ENCODE measurements at regions not wholly inside any gene's neighbourhood (a gene's known extent, or its start where the extent isn't known, plus 50 kb on each side); places are given as distances from the start of the nearest gene placed in this dataset.
"Not testable (repeated sequence)": the region's sequence is repeated elsewhere in the genome, so short reads cannot be mapped to it uniquely, and the experiment has no call there.

DNA sequence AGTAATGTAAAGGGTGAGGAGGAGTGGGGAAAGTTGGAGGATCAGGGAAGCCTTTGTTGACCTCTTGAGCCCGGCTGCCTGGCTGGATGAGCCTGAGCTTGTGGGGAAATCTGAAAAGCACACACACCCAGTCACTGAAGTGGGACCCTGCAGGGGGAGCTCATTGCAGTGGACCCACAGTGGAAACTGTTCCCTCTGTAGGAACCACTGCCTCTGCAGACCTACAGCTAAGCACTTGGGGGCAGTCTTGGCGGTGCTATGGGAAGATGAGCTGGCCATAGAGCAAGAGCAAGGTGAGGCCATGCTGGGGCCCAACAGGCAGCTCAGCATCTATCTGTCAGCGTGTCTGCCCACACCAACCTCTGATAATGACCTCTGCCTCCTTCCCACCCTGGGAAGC lies 294.8 kb downstream of the TSHZ3 start:
- DNase-seq (ENCODE audit: low read depth in 3 of 3, low spot score in 2 of 3), result no peak

DNA sequence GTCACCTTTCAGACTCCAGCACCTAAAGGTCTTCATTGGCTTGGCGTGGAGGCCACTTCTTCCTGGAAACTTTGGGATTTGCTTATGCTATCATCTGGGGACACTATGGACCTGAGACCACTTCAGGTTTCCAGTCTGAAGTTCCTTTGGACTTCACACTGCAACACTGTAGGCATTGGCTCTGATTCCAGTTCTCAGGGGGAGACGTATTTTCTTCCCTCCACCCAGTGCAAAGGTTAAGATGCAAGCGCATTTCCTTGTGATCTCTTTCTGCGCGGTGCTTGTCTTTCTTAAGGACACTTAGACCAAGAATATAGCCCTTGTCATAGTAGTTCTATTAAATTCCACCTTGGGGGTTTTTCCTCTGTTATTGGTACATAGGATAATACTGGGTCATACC lies 299.8 kb downstream of the TSHZ3 start:
- DNase-seq (ENCODE audit: low read depth in 3 of 3, low spot score in 2 of 3), result no peak

DNA sequence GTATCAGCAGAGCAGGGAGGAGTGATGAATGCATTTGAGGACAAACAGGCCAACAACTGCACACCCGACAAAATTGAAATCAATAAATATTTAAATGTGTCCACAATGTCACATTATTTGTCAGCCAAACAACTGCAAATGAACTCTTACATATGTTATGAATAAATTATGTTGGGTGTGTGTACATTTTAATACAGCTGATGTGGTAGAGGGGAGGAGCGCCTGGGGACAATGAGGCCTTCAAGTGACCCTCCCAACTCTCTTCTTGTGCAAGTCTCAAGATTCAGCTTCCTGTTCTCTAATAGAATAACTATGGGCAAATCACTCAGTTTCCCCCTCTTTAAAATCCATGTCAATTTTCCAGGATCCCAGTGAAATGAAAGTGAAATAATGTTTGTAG lies 303.2 kb downstream of the TSHZ3 start:
- DNase-seq (ENCODE audit: low read depth in 3 of 3, low spot score in 2 of 3), result no peak

DNA sequence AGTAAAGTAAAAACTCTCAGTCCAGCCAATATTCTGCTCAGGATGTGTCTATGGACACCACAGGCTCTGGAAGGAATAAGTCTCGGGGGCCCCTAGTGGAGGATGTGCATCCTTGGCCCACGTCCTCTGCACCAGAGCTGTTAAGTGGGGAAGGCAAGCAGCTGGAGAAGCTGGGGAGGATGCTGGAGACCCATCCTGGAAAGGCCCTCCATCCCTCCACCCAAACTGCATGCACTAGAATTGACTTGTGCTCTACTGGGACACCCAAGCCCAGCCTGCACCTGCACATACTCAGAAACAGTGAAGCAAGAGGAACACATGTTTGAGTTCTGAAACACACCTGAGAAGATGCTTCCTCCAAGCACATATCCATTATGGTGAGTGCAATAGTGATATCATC lies 307.8 kb downstream of the TSHZ3 start:
- no peak for DNase-seq (ENCODE audit: low read depth in 3 of 3, low spot score in 2 of 3)

DNA sequence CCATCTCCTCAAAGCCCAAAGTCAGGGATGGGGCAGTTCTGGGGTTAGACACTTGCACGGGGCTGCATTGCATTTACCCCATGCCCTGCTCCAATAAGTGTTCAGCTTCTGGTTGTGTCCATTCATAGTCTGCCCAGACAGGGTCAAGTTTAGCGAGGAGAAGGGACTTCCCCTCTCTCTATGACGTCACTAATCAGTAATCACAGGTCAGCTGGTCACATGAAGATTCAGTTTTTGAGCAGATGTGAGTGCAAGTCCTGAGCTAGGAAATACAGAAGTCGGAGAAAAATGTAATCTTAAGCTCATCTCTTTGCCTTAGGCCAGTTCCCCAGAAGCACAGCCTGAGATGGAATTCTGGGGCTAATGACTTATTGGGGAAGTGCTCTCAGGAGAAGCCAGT lies 310.1 kb downstream of the TSHZ3 start:
- DNase-seq (ENCODE audit: low read depth in 3 of 3, low spot score in 2 of 3), result no peak

DNA sequence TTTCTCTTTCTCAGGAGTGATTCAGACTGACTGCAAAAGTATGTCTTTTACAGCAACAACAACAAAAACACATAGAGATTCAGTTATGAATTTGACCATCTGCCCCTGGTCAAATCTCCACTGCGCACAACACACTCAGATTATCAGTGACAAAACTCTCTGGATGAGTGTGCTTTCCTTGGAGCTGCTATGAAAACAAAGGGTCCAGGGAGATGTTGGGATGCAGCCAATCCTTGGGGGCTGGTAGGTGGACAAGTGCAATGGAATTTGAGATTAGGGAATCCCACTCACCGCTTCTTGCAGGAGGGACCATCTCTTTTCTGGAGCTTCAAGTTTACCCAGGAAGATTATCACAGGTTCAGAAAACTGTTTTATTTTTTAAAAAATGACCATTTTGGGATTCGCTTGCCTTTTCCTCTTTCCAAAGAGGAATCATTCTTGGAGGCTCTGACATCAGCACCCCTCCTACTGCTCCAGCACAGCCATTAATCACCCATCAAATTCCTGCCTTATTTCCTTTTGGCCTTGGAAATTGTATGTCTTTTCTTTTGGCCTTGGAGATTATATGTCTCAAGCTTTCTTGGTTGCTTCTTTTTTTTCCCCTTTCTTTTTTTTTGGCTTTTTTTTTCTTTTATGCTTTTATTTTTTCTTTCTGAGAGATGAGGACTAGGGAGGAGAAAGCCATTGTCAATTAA lies 311.8 kb downstream of the TSHZ3 start:
- no peak for DNase-seq (ENCODE audit: low read depth in 3 of 3, low spot score in 2 of 3)

DNA sequence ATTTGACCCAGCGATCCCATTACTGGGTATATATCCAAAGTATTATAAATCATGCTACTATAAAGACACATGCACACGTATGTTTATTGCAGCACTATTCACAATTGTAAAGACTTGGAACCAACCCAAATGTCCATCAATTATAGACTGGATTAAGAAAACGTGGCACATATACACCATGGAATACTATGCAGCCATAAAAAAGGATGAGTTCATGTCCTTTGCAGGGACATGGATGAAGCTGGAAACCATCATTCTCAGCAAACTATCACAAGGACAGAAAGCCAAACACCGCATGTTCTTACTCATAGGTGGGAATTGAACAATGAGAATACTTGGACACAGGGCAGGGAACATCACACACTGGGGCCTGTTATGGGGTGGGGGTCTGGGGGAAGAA lies 317.8 kb downstream of the TSHZ3 start:
- not testable (repeated sequence) for DNase-seq (ENCODE audit: low read depth in 3 of 3, low spot score in 2 of 3)

DNA sequence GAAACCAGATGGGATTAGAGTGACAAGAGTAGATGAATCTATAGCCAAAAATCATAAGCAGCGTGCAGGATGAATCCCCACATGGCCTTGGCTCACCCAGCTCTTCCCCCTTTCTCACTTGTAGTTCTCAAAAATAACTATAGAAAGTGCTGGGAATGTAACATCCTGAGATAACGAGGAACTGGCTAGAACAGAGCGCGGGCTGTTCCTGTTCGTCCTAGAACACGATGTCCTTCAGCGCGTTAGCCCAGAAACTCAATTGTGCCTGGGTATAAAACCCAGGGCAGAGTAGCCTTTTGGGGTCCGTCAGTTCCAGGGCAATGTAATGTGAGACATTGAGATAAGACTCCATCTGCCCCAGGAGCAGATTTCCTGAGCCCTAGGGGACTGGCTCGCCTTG lies 326.2 kb downstream of the TSHZ3 start:
- DNase-seq (ENCODE audit: low read depth in 3 of 3, low spot score in 2 of 3), result no peak

DNA sequence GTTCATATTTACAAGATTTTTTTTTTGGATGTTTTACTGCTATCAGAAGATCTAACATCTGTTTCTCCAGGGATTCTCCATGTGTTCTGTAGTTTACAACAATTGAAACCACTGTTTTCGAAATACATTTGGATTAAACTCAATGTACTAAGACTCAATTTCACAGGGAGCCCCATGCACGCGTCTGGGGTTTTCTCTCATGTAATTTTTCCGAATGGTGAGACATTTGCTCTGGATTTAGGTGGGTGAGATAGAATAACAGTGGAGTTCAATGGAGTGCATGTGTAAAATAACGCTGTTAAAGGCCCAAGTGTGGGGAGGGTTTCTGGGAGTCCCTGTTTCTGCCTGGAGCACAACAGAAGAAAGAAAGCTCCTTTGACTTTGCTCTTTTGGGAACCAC lies 330.3 kb downstream of the TSHZ3 start:
- no peak for DNase-seq (ENCODE audit: low read depth in 3 of 3, low spot score in 2 of 3)

DNA sequence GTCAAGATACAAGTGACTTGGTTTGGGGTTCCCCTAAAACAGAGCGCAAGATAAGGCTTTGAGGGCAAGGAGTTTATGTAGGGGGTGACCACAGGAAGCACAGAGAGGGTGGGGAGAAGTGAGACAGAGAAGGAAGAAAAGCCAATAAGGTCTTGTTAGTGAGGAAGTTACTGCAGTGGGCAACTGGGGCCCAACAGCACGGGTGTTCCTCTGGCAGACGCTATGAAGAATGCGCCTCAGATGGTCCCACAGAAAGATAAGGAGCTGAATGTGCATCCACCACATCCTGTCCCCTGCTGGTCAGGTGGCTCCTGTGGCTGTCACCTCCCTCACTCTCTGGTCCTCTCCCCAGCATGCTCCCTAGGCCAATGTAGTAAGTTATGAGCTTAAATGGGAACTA lies 333.5 kb downstream of the TSHZ3 start:
- DNase-seq (ENCODE audit: low read depth in 3 of 3, low spot score in 2 of 3), result no peak

DNA sequence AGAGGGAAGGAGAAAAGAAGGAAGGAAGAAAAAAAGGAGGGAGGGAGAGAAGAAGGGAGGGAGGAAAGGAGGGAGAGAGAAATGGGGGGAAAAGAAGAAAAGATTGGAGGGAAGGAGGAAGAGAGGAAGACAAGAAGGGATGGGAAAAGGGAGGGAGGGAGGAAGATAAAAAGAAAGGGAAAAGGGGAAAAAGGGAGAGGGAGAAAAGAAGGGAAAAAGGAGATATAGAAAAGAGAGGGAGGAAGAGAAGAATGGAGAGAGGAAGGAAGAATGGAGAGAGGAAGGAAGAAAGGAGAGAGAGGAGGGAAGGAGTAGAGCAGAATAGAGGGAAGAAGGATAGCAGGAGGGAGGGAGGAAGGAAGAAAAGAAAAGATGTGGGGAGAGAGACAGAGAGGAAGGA lies 334.6 kb downstream of the TSHZ3 start:
- no peak for DNase-seq (ENCODE audit: low read depth in 3 of 3, low spot score in 2 of 3)

DNA sequence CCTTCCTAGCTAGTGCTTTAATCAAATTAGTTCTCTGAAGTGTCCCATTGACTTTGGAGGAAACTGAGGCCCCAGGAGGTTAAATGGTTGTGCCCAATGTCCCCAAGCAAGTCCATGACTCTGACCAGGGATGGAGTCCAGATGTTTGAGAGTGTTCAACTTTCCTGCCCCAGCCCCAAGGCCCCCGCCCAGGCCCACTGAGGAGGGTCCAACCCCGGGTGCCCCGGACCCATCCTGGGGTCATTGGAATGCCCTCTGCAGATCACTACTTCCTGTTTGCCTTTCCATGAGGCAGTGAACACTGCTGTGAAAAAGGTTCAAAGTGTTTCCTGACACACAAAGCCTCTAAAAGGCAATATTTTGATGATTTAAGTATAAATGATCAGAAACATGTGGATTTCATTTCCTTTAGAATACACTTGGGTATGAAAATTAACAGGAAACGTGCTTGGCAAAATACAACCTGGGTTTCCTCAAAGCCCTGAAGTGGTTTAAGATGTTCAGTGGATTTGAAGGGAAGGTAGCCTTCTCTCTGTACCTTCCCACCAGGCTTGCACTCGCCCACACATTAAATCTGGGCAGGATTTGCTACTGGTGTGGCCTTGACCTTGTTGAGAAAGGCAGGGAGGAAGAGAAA lies 335.7 kb downstream of the TSHZ3 start:
- DNase-seq (ENCODE audit: low read depth in 3 of 3, low spot score in 2 of 3), result no peak

DNA sequence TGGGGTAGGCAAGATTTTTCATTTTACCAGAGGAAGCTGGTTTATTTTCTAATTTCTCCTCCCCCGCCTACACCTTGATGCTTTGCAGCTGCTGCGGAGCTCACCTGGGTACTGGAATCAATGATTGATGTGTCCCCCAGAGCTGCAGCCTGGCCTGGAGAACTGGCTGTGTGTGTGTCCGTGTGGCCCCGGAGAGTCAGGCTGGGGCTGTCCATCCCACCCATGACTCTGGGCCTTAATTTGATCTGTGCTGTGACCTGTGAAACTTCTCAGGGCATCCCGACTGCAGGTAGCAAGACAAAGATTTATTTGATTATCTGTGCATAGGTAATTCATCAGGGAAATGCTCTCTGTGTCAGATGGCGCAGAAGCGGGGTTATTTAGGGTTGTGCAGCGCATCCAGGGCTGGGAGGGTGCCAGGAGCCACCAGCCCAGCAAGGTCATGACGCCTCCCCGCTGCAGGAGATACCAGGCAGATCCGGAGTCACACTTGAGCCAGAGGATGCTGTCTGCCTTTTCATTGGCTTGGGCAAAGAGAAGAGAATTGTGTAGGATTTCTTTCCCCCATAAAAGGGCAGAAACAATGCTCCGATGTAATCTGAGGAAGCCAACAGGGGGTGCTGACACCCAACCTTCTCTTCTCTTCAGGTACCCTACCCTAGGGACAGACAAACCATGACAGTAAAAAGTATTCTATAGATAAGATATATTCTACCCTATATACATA lies 346.6 kb downstream of the TSHZ3 start:
- no peak for DNase-seq (ENCODE audit: low read depth in 3 of 3, low spot score in 2 of 3)

DNA sequence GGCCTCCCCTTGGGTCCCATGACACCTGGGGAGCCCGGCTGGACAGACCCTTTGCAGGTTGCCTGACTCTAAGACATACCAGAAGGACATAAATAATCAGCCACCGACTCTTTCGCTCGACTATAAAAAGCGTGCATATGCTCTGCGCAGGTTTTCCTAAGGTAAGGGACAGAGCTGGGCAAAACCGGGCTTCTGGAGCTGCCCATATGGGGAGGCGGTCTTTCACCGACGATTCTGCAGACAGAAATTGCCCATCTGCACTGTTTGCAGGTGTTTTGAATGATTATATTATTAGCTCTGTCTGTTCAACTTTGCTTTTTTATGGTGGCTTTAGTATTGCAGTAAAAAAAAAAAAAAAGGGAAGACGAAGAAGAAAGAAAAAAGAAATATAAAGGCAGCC lies 347.2 kb downstream of the TSHZ3 start:
- DNase-seq (ENCODE audit: low read depth in 3 of 3, low spot score in 2 of 3), result no peak

DNA sequence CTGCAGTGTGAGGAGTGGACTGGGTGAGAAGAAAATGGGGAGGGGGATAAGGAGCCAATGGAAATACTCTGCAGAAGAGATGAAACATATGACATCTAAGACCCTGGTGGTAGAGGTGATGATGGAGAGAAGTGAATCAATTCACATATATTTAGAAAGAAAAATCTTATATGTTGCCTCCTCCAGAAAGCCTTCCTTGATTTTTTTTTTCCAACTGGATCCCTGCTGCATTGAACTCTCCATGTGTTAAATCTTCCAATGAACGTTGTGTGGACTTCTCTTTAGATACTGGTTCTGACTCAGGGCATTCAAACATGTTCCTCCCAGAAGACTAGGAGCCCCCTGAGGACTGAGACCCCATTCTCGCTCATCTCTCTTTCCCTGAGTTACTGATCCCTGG lies 348.3 kb downstream of the TSHZ3 start:
- DNase-seq (ENCODE audit: low read depth in 3 of 3, low spot score in 2 of 3), result no peak

DNA sequence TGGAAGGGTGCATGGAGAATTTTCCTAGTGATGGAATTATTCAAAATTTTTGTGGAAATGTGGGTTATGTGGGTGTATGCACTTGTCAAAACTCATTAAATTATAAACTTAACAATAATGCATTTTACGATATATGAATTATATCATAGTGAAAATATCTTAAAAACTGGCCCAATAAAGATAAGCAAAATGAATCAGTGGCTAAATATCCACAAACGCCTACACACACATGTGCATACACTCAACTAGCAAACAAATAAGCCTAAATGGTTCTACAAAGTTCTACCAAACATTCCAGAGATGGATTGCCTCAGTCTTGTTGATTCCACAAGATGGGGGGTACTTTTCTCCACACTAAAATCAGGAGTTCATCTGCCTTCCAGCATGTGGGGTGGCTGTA lies 349.5 kb downstream of the TSHZ3 start:
- DNase-seq (ENCODE audit: low read depth in 3 of 3, low spot score in 2 of 3), result no peak

DNA sequence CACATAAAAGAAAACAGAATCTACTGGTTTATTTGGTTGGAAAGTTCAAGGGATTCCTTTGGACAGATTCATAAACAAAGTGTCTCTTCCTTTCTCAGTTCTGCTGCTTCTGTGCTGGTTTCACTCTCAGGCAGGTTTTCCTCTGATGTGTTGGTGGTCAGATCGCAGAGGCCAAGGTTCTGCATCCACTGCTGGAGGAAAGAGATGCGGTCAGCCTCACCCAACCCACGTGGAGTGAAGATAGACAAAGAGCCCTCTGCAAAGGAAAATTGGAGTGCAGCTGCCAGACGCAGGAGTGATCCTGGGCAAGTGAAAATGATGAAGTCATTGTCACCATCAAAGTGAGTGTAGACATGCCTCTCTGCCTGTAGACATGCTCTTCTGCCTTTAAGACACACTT lies 352.0 kb downstream of the TSHZ3 start:
- DNase-seq (ENCODE audit: low read depth in 3 of 3, low spot score in 2 of 3), result no peak

DNA sequence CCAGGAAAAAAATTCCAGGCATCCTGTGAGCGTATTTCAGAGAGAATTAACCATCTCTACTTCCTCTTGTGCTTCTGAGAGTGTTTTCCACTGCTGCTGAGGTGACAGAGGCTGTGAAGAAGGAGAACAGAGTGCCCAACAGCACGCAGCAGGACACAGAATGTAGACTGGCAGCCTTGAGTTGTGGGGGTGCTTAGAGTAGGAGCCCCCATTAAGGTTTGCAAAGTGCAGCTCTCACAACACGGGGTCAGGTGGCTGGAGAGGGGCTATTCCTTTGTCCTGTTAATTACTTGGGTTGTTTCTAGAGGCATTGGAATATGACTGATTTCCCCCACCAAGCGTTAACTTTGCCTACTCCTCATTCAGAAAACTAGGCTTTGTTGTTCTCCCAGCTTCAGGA lies 370.6 kb downstream of the TSHZ3 start:
- no peak for DNase-seq (ENCODE audit: low read depth in 3 of 3, low spot score in 2 of 3)

DNA sequence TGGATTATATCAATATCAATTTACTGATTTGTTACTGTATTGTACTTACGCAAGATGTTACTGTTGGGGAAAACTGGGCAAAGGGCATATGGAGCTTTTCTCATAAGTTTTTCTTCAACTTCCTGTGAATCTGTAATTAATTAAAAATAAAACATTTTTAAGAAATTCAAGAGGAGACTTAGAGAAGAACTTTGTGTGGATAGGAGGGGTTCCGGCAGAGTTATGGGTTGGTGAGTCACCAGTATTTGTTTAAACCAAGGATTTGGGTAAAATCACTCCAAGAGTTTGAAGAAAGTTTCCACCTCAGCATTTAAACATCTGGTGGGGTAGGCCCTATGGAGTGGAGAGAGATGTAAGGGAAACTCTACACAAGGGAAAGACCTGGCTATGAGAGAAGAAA lies 379.6 kb downstream of the TSHZ3 start:
- no peak for DNase-seq (ENCODE audit: low read depth in 3 of 3, low spot score in 2 of 3)

DNA sequence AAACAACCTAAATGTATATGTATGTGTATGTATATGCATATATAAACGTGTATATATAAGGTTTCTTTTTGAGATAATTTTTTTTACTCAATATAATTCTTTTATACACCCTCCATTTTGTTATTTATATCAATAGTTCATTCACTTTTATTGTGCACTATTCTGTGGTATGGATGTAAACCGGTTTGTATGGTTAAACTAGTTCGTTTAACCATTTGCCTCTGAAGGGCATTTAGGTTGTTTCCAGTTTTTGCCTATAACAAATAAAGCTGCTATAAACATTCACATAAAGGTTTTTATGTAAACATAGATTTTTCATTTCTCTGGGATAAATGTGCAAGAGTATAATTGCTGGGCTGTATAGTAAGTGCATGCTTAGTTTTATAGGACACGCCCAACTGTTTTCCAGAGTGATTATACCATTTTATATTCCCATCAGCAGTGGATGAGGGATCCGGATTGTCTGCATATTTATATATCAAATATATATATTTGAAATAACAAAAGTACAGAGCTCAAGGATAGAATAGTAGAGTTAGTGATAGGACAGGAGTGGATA lies 380.3 kb downstream of the TSHZ3 start:
- no peak for DNase-seq (ENCODE audit: low read depth in 3 of 3, low spot score in 2 of 3)

DNA sequence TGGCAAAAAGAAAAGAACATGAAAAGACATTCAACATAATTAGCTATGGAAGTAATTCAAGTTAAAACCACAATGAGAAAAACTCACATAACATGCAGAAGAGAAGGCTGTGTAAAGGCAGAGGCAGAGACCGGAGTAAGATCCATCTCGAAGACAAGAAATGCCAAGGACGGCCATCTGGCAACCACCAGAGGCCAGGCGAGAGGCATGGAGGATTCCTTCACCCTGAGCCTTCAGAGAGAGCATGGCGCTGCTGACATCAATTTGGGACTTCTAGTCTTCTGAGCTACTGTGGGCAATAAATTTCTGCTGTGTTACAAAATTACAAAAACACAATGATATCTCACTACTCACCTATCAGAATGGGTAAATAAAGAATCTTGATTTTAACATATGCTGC lies 381.0 kb downstream of the TSHZ3 start:
- DNase-seq (ENCODE audit: low read depth in 3 of 3, low spot score in 2 of 3), result no peak

DNA sequence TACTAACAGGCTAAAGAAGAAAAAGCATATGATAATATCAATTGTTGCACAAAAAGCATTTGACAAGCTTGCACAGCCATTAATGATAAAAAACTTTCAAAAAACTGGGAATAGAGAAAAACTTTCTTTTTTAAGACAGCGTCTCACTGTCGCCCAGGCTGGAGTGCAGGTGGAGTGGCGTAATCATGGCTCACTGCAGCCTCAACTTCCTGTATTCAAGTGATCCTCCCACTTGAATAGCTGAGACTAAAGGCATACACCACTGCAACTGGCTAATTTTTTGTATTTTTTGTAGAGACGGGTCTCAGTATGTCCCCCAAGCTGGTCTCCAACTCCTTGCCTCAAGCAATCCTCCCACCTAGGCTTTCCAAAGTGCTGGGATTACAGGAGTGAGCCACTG lies 382.8 kb downstream of the TSHZ3 start:
- DNase-seq (ENCODE audit: low read depth in 3 of 3, low spot score in 2 of 3), result no peak
